RWPE2 (cell line): ENCODE measurements at regions not wholly inside any gene's neighbourhood (a gene's known extent, or its start where the extent isn't known, plus 50 kb on each side); places are given as distances from the start of the nearest gene placed in this dataset.

Source experiments
- ATAC-seq: fragments of 200-7000 bp; cut with Tn5 transposase; 3 replicates; pipeline ENCODE4 v1.9.1; 2021; ENCODE audit warnings: low read depth
- DNase-seq: peaks from one replicate; pipeline ENCODE4 v3.0.0-alpha.2; 2020; ENCODE audit warnings: low spot score
- H3K27ac ChIP-seq: fragments of 450-650 bp; 2 replicates; pipeline ENCODE4 v1.5.1; 2017; ENCODE audit warnings: mild to moderate bottlenecking; ENCODE audit not compliant: poor library complexity, severe bottlenecking
- H3K27me3 ChIP-seq: fragments of 250-450 bp; sonication (Bioruptor Pico); 2 replicates; pipeline ENCODE4 v1.5.1; 2021; ENCODE audit warnings: mild to moderate bottlenecking, moderate library complexity; ENCODE audit not compliant: insufficient read depth, poor library complexity, severe bottlenecking
- H3K36me3 ChIP-seq: fragments of 250-450 bp; sonication (Bioruptor Pico); 2 replicates; pipeline ENCODE4 v1.5.1; 2020; ENCODE audit warnings: low read depth, mild to moderate bottlenecking, moderate library complexity
- H3K4me1 ChIP-seq: fragments of 250-450 bp; sonication (Bioruptor Pico); 2 replicates; pipeline ENCODE4 v1.5.1; 2021; ENCODE audit warnings: mild to moderate bottlenecking, moderate library complexity; ENCODE audit not compliant: insufficient read depth, poor library complexity, severe bottlenecking
- H3K4me3 ChIP-seq: fragments of 250-450 bp; sonication (Bioruptor Pico); 2 replicates; pipeline ENCODE4 v1.5.1; 2021; ENCODE audit warnings: mild to moderate bottlenecking, moderate library complexity; ENCODE audit not compliant: severe bottlenecking
- H3K9me3 ChIP-seq: fragments of 250-450 bp; sonication (Bioruptor Pico); 2 replicates; pipeline ENCODE4 v1.5.1; 2021; ENCODE audit warnings: mild to moderate bottlenecking, moderate library complexity; ENCODE audit not compliant: severe bottlenecking
- TF ChIP-seq, protein P1 (sequence below): fragments of 450-650 bp; IDR thresholded peaks from one replicate; pipeline ENCODE4 v1.5.1; 2017; ENCODE audit warnings: mild to moderate bottlenecking, moderate library complexity; ENCODE audit not compliant: poor library complexity, severe bottlenecking

DNA sequence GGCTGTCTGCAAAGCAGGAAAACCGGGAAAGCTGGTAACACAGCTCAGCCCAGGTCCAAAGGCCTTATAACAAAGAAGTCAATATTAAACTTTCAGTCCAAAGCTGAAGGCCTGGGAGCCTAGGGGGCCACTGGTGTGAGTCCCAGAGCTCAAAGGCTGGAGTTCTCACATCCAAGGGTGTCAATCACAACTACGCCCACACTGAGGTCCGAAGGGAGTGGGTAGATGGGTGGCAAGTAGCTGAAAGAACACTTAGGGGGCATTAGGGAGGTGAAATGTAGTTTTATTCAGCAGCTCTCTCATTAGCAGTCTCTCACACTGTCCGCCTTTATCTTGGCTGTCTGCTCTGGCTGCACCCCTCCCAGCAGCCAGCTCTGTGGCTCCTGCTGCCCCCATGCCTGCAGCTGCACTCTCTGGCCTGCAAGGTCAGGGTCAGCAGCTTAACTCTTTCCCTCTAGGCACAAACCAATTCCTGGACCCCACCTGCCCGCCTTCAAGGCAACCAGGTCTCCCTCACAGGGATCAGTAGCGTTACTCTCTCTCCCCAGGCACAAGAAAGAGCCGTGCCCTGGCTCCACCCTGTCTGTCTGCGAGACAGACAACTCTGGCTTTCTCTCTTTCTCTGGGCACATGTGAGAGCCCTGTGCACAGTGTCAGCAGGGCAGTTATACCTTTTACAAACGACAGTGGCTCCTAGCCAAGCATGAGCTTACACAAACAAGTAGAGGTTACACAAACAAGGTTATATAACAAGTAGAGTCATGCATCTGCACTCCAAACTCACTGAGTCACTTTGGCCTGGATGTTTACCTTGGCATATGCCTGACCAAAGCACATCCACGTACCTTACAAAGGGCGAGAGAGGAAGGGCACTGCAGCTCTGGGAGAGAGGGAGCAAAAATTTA lies 249.4 kb upstream of the PCDH20 start:
- Histone ChIP-seq H3K27ac (no peak overlapping the region), H3K36me3 (no peaks in the 10 kb centered on the region), H3K4me3 (no peak overlapping the region), H3K9me3 (no peaks in the 10 kb centered on the region), H3K27me3 (peaks cover 22% of the 10 kb centered on the region), H3K4me1 (peaks cover 5% of the 10 kb centered on the region)
- TF ChIP-seq, protein P1, sequence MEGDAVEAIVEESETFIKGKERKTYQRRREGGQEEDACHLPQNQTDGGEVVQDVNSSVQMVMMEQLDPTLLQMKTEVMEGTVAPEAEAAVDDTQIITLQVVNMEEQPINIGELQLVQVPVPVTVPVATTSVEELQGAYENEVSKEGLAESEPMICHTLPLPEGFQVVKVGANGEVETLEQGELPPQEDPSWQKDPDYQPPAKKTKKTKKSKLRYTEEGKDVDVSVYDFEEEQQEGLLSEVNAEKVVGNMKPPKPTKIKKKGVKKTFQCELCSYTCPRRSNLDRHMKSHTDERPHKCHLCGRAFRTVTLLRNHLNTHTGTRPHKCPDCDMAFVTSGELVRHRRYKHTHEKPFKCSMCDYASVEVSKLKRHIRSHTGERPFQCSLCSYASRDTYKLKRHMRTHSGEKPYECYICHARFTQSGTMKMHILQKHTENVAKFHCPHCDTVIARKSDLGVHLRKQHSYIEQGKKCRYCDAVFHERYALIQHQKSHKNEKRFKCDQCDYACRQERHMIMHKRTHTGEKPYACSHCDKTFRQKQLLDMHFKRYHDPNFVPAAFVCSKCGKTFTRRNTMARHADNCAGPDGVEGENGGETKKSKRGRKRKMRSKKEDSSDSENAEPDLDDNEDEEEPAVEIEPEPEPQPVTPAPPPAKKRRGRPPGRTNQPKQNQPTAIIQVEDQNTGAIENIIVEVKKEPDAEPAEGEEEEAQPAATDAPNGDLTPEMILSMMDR = no peak
- ATAC-seq (peak; percentile 99), DNase-seq (no peak)

DNA sequence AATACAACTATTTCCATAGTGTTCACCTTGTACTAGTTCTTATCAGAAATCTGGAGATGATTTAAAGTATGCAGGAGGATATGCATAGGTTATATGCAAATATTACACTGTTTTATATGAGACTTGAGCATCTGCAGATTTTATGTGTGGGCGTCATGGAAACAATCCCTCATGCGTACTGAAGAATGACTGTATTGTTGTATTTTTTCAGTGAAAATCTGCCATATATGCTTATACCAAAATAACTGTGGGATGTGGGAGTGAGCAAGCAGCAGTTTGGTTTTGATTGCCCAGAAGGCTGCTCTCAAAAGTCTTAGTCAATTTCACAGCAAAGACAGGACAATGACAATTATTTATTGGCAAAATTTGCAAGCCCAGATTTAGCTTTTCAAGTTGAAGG lies 238.8 kb upstream of the PCDH20 start:
- ATAC-seq = no peak
- no peak for DNase-seq
- Histone ChIP-seq H3K36me3 (no peaks in the 10 kb centered on the region), H3K4me3 (no peak overlapping the region), H3K4me1 (no peaks in the 10 kb centered on the region), H3K9me3 (no peaks in the 10 kb centered on the region), H3K27me3 (peaks cover 6% of the 10 kb centered on the region), H3K27ac (no peak overlapping the region)
- TF ChIP-seq, protein P1 = no peak

DNA sequence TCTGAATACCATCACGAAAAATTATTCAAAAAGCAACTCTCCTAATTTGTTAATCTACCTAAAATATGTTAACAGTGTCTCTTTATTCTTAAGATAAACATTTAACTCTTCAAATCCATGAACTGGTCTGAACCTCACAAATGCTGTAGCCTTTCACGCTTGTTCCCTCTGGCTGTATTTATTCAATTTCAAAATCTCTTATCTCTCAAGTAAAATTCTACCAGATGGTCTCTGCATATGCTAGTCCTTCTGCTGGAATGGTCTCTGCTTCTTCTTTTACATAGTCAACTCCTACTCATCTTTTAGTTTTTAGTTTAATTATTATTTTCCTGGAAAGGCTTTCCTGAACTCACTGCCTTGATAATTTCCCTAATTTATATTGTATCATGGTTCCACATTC lies 232.9 kb upstream of the PCDH20 start:
- TF ChIP-seq, protein P1 = no peak
- Histone ChIP-seq H3K4me3 (no peak overlapping the region), H3K4me1 (no peaks in the 10 kb centered on the region), H3K9me3 (no peaks in the 10 kb centered on the region), H3K27me3 (peaks cover 9% of the 10 kb centered on the region), H3K27ac (no peak overlapping the region), H3K36me3 (no peaks in the 10 kb centered on the region)
- DNase-seq (no peak), ATAC-seq (no peak)

- H3K27me3 ChIP-seq = peaks cover 7% of the 10 kb centered on the region
Observed at GRCh38 chr13:61612192-61612591, 196.5 kb upstream of the PCDH20 start.

GRCh38 chr13:61608138-61608537 lies 192.5 kb upstream of the PCDH20 start:
- Histone ChIP-seq H3K4me3 (no peak overlapping the region), H3K4me1 (no peaks in the 10 kb centered on the region), H3K9me3 (no peaks in the 10 kb centered on the region), H3K27me3 (no peaks in the 10 kb centered on the region), H3K27ac (no peak overlapping the region), H3K36me3 (no peaks in the 10 kb centered on the region)
- TF ChIP-seq, protein P1 = no peak
- ATAC-seq (no peak), DNase-seq (no peak)

More at GRCh38 chr13:61612192-61612591, 196.5 kb upstream of the PCDH20 start:
- H3K36me3 ChIP-seq = no peaks in the 10 kb centered on the region
- H3K4me1 ChIP-seq = no peaks in the 10 kb centered on the region
- ATAC-seq (no peak), DNase-seq (no peak)
- H3K4me3 ChIP-seq = no peak overlapping the region
- no peak overlapping the region for H3K27ac ChIP-seq
- H3K9me3 ChIP-seq = no peaks in the 10 kb centered on the region
- TF ChIP-seq, protein P1 = no peak
